ENCODE measurements at regions not wholly inside any gene's neighbourhood (a gene's known extent, or its start where the extent isn't known, plus 50 kb on each side); places are given as distances from the start of the nearest gene placed in this dataset.

DNA sequence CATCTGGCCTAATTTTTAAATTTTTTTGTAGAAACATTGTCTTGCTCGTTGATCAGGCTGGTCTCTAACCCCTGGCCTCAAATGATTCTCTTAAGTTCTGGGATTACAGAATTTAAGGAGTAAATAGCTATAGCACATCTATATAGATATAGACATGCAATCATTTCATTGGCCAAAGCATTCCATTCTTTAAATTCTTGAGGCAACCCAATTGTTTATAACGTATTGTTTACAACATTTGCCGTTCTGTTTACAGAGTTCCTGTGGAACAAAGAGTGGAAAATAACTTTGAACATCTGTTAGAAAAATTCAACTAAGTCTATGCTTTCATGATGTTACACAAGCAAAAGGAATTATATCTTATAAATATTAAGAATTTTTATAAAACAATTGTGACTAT is 205.2 kb upstream of the ROBO2 start:
- no peak for TF ChIP-seq EP300 (IDR thresholded peaks at IDR 0.05; ENCODE audit: borderline replicate concordance)
- TF ChIP-seq, protein P1, sequence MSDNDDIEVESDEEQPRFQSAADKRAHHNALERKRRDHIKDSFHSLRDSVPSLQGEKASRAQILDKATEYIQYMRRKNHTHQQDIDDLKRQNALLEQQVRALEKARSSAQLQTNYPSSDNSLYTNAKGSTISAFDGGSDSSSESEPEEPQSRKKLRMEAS (IDR thresholded peaks at IDR 0.05) = no peak
- TF ChIP-seq EGR1 (IDR thresholded peaks at IDR 0.05) = no peak
- no peak for TF ChIP-seq FOXM1 (IDR thresholded peaks at IDR 0.05; ENCODE audit: borderline replicate concordance, low read depth)
- TF ChIP-seq YY1 (IDR thresholded peaks at IDR 0.05; ENCODE audit: low read depth) = no peak
- no peak for TF ChIP-seq TAF1 (IDR thresholded peaks at IDR 0.05; ENCODE audit: low read depth)
- no peak for TF ChIP-seq RAD21 (IDR thresholded peaks at IDR 0.05; ENCODE audit: low read depth)
- TF ChIP-seq CREB1 (IDR thresholded peaks at IDR 0.05; ENCODE audit: low read depth) = no peak
- no peak for TF ChIP-seq CEBPB (IDR thresholded peaks at IDR 0.05)
- no peak for TF ChIP-seq TEAD4 (IDR thresholded peaks at IDR 0.05)
- TF ChIP-seq USF1 (IDR thresholded peaks at IDR 0.05) = no peak

DNA sequence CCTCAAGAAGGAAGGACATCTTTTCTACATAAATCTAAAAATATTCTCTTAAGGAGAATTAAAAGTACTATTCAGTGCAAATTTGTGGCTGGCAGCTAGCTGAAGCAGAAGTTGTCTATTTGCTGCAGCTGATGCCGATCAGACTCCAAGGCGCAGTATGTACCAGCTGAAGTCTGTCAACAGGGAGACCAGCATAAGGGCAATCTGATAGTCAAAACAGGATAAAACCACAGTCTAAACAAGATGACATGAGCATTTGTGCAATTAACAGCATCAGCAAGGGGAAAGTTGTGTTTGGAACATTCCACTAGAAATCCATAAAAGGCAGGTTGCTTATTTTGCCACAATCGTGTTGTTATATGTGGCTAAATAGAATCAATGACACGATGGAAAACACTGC is 198.2 kb upstream of the ROBO2 start:
- no peak for TF ChIP-seq RAD21 (IDR thresholded peaks at IDR 0.05; ENCODE audit: low read depth)
- no peak for TF ChIP-seq CEBPB (IDR thresholded peaks at IDR 0.05)
- no peak for TF ChIP-seq NFIC (IDR thresholded peaks at IDR 0.05)
- no peak for TF ChIP-seq ZBTB7A (IDR thresholded peaks at IDR 0.05; ENCODE audit: low read depth)
- TF ChIP-seq TCF12 (IDR thresholded peaks at IDR 0.05; ENCODE audit: low read depth) = no peak
- no peak for TF ChIP-seq TAF1 (IDR thresholded peaks at IDR 0.05; ENCODE audit: low read depth)
- TF ChIP-seq EP300 (IDR thresholded peaks at IDR 0.05; ENCODE audit: borderline replicate concordance) = no peak
- TF ChIP-seq REST (IDR thresholded peaks at IDR 0.05; ENCODE audit: low read depth) = no peak
- TF ChIP-seq YY1 (IDR thresholded peaks at IDR 0.05; ENCODE audit: low read depth) = no peak
- no peak for TF ChIP-seq TEAD4 (IDR thresholded peaks at IDR 0.05)
- TF ChIP-seq EGR1 (IDR thresholded peaks at IDR 0.05) = no peak
- TF ChIP-seq, protein P1 (IDR thresholded peaks at IDR 0.05) = no peak
- no peak for TF ChIP-seq FOXM1 (IDR thresholded peaks at IDR 0.05; ENCODE audit: borderline replicate concordance, low read depth)
- no peak for TF ChIP-seq USF1 (IDR thresholded peaks at IDR 0.05)

DNA sequence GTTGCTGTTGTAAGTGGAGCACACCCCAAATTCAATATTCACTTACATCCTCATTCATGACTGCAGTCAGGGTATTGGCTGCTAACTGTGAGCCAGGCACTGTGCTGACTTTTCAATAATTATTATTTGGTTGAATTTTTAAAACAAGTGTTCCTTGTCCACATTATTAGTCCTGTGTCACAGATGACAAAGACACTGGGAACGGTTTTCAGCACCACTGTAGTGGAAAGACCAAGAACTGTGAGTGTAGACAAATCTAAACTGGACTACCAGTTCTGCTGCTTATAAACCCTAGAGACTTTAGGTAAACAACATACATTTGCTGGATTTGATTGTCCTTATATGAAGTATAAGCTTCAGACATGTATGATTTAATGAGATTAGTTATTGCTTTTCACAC is 197.7 kb upstream of the ROBO2 start:
- peak; percentile 34; the same call in 1 of the 2 replicates for TF ChIP-seq REST (IDR thresholded peaks at IDR 0.05; ENCODE audit: low read depth)
- TF ChIP-seq USF1 (IDR thresholded peaks at IDR 0.05) = no peak

DNA sequence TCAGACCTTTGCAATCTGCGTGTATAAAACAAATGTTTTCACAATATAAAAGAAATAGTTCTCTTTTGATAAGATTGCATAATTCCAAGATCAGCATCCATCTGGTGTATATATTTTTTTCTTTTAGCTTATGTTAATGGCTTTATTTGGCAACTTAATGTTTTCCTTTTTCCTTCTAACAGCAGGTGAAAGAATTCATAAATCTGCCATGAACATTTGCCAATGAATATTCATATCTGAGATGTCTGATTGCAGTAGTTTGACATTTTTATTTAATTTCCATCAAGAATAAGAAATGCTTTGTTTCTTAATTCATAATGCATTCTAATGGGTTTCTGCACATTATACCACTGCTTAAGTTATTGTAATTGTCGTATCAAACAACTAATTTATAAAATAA is 184.4 kb upstream of the ROBO2 start:
- TF ChIP-seq USF1 (IDR thresholded peaks at IDR 0.05) = no peak
- TF ChIP-seq TCF12 (IDR thresholded peaks at IDR 0.05; ENCODE audit: low read depth) = no peak
- TF ChIP-seq TAF1 (IDR thresholded peaks at IDR 0.05; ENCODE audit: low read depth) = no peak
- no peak for TF ChIP-seq CREB1 (IDR thresholded peaks at IDR 0.05; ENCODE audit: low read depth)
- no peak for TF ChIP-seq RAD21 (IDR thresholded peaks at IDR 0.05; ENCODE audit: low read depth)
- TF ChIP-seq REST (IDR thresholded peaks at IDR 0.05; ENCODE audit: low read depth) = no peak
- no peak for TF ChIP-seq CEBPB (IDR thresholded peaks at IDR 0.05)
- TF ChIP-seq, protein P1 (IDR thresholded peaks at IDR 0.05) = no peak
- no peak for TF ChIP-seq NFIC (IDR thresholded peaks at IDR 0.05)
- no peak for TF ChIP-seq EP300 (IDR thresholded peaks at IDR 0.05; ENCODE audit: borderline replicate concordance)
- TF ChIP-seq YY1 (IDR thresholded peaks at IDR 0.05; ENCODE audit: low read depth) = no peak
- no peak for TF ChIP-seq EGR1 (IDR thresholded peaks at IDR 0.05)
- no peak for TF ChIP-seq FOXM1 (IDR thresholded peaks at IDR 0.05; ENCODE audit: borderline replicate concordance, low read depth)
- no peak for TF ChIP-seq ZBTB7A (IDR thresholded peaks at IDR 0.05; ENCODE audit: low read depth)
